Activated T-cell treated with anti-CD3 and anti-CD28 coated beads, Interleukin-2, amount 50 U/mL, for 72 hours (primary cell): ENCODE measurements at regions not wholly inside any gene's neighbourhood (a gene's known extent, or its start where the extent isn't known, plus 50 kb on each side); places are given as distances from the start of the nearest gene placed in this dataset.

Experiments
- ATAC-seq, 2 donors: fragments of 150-1000 bp; cut with Tn5 transposase; replicated peaks in 1 of 2; 2 replicates each; pipeline ENCODE4 v1.10.0; 2021; ENCODE audit warnings: moderate library complexity in 2 of 2, mild to moderate bottlenecking in 1 of 2
- DNase-seq, 2 donors: peaks; one replicate each; pipeline ENCODE4 v3.0.0; 2021 to 2022; ENCODE audit warnings: mixed read lengths in 1 of 2
- H3K27ac Mint-ChIP-seq: one replicate; pipeline ENCODE4 v1.8.0; 2022; ENCODE audit warnings: mild to moderate bottlenecking, moderate library complexity, mixed read lengths
- H3K27me3 Mint-ChIP-seq: one replicate; pipeline ENCODE4 v1.8.0; 2022; ENCODE audit warnings: low read depth, mixed read lengths
- H3K36me3 Mint-ChIP-seq, 2 donors: one replicate each; pipeline ENCODE4 v1.8.0; 2022; ENCODE audit warnings: mixed read lengths in 2 of 2, mild to moderate bottlenecking in 1 of 2; ENCODE audit not compliant: insufficient read depth in 2 of 2
- H3K4me1 Mint-ChIP-seq: one replicate; pipeline ENCODE4 v1.8.0; 2022; ENCODE audit warnings: low read depth, mixed read lengths
- H3K4me3 Mint-ChIP-seq, 2 donors: one replicate each; pipeline ENCODE4 v1.8.0; 2022; ENCODE audit warnings: mild to moderate bottlenecking in 2 of 2, mixed read lengths in 2 of 2, moderate library complexity in 2 of 2
- H3K9me3 Mint-ChIP-seq, 2 donors: one replicate each; pipeline ENCODE4 v1.8.0; 2022; ENCODE audit warnings: mixed read lengths in 2 of 2

DNA sequence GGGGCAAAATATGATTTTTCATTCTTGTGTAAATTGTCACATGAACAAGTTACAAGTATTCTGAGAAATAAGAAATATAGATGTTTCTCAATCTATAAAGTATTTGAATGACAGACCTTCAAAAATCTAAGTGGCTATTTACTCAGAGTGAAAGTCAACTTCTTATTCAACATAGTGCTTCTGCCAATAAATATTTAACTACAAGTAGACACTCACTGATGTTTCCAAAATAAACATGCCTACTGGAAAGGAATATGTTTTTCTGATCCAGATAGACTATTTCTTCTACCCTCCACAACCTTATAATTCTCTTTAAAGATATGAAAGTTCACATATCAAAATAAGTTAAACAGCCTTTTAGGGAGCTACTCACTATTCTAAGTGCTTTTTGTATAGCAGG is 296.3 kb downstream of the DSC3 start:
- no peak for DNase-seq
- Mint-ChIP-seq H3K4me1 (no peaks in the 10 kb centered on the region), H3K9me3 (peaks cover 7 to 8% of the 10 kb centered on the region in 2 donors), H3K27me3 (no peaks in the 10 kb centered on the region), H3K4me3 (no peak overlapping the region), H3K27ac (no peak overlapping the region), H3K36me3 (no peaks in the 10 kb centered on the region)
- ATAC-seq = no peak

DNA sequence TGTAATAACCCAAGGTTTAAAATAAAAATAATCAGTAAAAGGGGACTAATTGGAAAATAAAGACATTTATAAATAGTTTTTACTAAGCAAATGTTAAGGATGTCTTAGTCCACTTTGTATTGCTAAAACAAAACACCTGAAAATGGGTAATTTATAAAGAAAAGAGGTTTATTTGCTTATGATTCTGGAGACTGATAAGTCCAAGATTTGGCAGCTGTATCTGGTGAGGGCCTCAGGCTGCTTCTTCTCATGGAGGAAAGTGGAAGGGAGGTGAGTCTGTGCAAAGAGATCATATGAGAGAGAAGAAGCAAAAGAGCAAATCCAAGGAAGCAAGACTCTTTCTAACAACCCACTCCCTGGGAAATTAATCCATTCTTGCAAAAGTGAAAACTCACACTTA is 299.5 kb downstream of the DSC3 start:
- ATAC-seq = no peak
- H3K27me3 Mint-ChIP-seq = no peaks in the 10 kb centered on the region
- DNase-seq = no peak

DNA sequence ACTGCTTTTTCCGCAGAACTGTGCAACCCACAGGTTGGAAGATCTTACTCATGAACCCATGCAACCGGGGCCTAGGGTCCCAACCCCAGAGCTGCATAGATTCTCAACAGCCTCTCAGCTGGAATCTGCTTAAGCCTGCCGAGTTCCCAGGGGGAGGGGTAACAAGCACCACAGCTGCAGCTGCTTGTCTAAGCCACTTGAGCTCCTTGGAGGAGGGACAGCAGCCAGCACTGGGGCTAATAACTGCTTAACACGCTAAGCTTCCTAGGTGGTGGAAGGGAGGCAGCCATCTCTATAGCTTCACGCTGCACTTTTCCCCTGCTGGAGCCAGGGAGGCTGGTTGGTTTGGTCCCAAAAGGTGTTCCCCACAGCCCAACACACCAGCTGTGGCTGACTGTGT is 311.6 kb downstream of the DSC3 start:
- ATAC-seq = no peak
- H3K9me3 Mint-ChIP-seq = peaks cover 3 to 21% of the 10 kb centered on the region in 2 donors
- H3K4me3 Mint-ChIP-seq = no peak overlapping the region

More for the DNA sequence above, 299.5 kb downstream of the DSC3 start:
- no peak overlapping the region for H3K4me3 Mint-ChIP-seq
- no peak overlapping the region for H3K27ac Mint-ChIP-seq
- peaks cover 4 to 6% of the 10 kb centered on the region in 2 donors for H3K9me3 Mint-ChIP-seq
- H3K4me1 Mint-ChIP-seq = no peaks in the 10 kb centered on the region
- H3K36me3 Mint-ChIP-seq = no peaks in the 10 kb centered on the region

DNA sequence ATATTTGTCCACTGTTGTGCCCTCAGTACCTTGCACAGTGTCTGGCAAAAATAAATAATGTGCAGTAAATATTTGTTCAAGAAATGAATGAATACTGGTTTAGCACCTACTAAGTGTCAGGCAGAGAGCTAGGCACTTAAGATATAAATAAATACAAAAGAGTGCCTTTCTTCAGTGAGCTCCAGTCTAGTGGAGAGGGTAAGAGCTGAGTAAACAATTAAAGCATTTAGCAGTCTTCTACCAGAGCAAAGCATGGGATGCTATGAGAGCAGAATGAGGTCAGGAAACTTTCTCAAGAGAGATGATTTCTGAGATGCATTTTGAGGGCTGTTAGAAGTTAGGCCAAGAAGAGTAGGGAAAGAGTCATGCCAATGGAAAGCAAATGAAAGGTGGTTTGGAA is 314.7 kb downstream of the DSC3 start:
- Mint-ChIP-seq H3K9me3 (peaks cover 3 to 13% of the 10 kb centered on the region in 2 donors), H3K4me3 (no peak overlapping the region), H3K4me1 (no peaks in the 10 kb centered on the region), H3K27me3 (no peaks in the 10 kb centered on the region), H3K27ac (no peak overlapping the region), H3K36me3 (peaks cover 0 to 2% of the 10 kb centered on the region in 2 donors)
- DNase-seq = no peak
- ATAC-seq = no peak

More for the DNA sequence above, 311.6 kb downstream of the DSC3 start:
- Mint-ChIP-seq H3K27me3 (no peaks in the 10 kb centered on the region), H3K27ac (no peak overlapping the region), H3K36me3 (peaks cover 0 to 2% of the 10 kb centered on the region in 2 donors), H3K4me1 (no peaks in the 10 kb centered on the region)
- DNase-seq = no peak

DNA sequence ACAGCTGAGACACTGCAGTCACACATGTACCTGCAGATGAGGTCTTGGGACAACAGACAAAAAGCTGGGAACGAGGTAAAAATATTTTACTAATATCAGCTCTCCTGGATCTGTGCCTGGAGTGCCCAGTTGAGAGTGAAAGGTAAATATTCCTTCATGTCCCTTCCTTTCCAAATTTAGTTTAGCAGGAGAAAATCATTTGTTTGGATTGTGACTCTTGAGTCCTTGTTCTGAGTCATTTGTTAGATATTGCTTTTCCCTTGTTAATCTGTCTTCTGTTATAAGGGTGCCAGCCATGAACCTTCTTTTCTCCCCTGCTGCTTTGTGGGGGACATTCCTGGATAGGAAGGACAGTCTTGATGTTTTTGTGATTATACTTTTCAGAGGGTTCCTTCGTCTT is 329.2 kb downstream of the DSC3 start:
- H3K9me3 Mint-ChIP-seq = peaks cover 6 to 12% of the 10 kb centered on the region in 2 donors

DNA sequence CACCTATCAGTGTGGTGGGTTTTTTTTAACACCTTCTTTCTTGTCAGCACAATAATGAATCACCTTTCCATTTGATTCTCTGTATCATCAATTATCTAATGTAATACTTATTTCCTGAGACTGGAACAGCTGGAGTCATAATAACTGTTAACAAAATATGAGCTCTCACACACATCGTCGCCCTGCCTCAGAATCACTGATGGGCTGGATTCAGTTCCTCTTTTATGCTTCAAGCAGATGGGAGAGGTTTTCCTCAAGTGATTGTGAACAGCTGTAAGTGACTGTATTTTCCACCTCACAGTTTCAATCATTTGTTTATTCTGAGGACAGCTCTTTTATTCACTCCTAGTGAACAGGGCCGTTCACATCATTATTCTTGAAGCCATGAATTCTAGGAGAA is 330.2 kb downstream of the DSC3 start:
- Mint-ChIP-seq H3K4me1 (no peaks in the 10 kb centered on the region), H3K9me3 (peaks cover 2 to 11% of the 10 kb centered on the region in 2 donors), H3K4me3 (no peak overlapping the region), H3K27me3 (no peaks in the 10 kb centered on the region), H3K36me3 (no peaks in the 10 kb centered on the region), H3K27ac (no peak overlapping the region)
- no peak for ATAC-seq
- DNase-seq = no peak

More for the DNA sequence above, 329.2 kb downstream of the DSC3 start:
- no peak overlapping the region for H3K4me3 Mint-ChIP-seq
- no peaks in the 10 kb centered on the region for H3K36me3 Mint-ChIP-seq
- no peak overlapping the region for H3K27ac Mint-ChIP-seq
- DNase-seq = no peak
- H3K27me3 Mint-ChIP-seq = no peaks in the 10 kb centered on the region
- H3K4me1 Mint-ChIP-seq = no peaks in the 10 kb centered on the region
- no peak for ATAC-seq

DNA sequence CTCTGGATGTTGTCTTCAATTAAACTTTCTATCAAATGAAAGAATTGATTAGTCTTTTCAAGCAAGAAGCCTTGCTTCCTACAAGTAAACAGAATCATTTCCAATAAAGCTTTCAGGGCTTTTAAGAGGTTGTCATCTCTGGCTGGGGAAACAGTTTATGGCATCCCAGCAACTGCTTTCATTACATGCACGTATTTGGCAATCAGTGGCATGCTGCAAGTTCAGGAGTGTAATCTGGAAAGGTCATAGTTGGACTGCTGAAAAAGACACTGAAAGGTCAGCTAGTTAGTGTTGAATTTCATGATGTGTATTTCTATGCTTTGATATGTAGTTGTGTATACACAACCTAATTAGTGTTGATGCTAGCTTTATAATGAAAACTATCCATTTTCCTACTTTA is 332.9 kb downstream of the DSC3 start:
- peaks cover 3 to 11% of the 10 kb centered on the region in 2 donors for H3K9me3 Mint-ChIP-seq
- ATAC-seq (no peak), DNase-seq (no peak)
- no peaks in the 10 kb centered on the region for H3K4me1 Mint-ChIP-seq
- H3K27ac Mint-ChIP-seq = no peak overlapping the region
- no peaks in the 10 kb centered on the region for H3K27me3 Mint-ChIP-seq
- H3K36me3 Mint-ChIP-seq = no peaks in the 10 kb centered on the region
- no peak overlapping the region for H3K4me3 Mint-ChIP-seq

DNA sequence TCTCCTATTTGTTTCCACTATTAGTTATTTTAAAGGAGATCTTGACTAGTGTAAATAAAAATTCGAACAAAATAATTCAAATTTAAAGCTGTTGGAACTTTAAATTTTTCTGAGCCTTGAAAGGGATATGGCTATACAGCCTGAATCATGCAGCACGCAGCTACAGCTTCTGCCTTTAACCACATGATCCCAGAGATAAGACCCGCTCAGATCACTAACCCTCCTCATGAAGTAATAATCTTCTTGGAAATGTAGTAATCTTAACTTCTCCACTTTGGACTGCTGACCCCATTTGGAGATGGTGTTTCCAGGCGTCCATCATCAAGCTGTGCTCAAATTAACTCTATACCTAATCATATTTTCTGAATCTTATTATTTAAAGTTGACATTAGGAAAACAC is 336.6 kb downstream of the DSC3 start:
- no peak for DNase-seq
- Mint-ChIP-seq H3K9me3 (peaks cover 6 to 8% of the 10 kb centered on the region in 2 donors), H3K27me3 (no peaks in the 10 kb centered on the region), H3K4me1 (no peaks in the 10 kb centered on the region), H3K27ac (no peak overlapping the region), H3K36me3 (no peaks in the 10 kb centered on the region), H3K4me3 (no peak overlapping the region)
- ATAC-seq = no peak

DNA sequence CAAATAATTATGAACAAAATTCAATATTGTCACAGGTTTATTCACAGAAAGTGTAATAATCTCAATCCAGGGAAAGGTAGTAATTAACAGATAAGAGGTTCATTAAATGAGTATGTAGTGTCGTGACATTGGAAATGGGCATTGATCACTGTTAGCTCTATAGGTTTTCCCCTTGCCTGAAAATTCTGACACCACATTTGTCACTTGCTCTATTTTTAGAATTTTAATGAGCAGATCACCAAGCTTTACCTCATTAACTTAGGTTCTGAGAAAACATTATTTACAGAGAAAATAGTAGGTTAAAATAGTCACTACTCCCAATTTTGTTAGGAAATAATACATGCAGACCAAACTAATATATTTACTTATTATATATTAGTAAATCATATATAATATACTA is 344.0 kb downstream of the DSC3 start:
- no peaks in the 10 kb centered on the region for H3K36me3 Mint-ChIP-seq
- peaks cover 5 to 9% of the 10 kb centered on the region in 2 donors for H3K9me3 Mint-ChIP-seq
- H3K27me3 Mint-ChIP-seq = no peaks in the 10 kb centered on the region
- no peak overlapping the region for H3K27ac Mint-ChIP-seq
- no peak overlapping the region for H3K4me3 Mint-ChIP-seq
- no peaks in the 10 kb centered on the region for H3K4me1 Mint-ChIP-seq
- DNase-seq (no peak), ATAC-seq (no peak)

DNA sequence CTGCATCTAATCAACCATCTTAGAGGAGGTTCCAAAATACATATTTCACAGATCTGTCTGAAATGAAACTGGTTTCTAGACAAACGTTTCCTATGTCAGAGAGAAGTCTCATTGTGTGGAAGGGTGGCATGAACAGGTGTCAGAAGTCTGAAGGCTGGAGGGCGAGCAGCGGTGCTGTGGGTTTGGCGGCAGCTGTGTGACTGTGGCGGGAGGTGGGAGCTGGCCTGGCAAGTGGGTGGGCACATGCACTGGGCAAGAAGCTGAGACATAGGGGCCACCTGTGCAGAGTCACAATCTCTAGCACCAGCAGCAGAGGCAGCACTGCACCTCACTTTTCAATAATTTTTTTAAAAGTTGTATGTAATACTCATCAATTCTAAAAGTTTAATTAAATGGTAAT is 346.3 kb downstream of the DSC3 start:
- Mint-ChIP-seq H3K27me3 (no peaks in the 10 kb centered on the region), H3K9me3 (peaks cover 5 to 6% of the 10 kb centered on the region in 2 donors), H3K4me1 (no peaks in the 10 kb centered on the region), H3K27ac (no peak overlapping the region), H3K36me3 (no peaks in the 10 kb centered on the region), H3K4me3 (no peak overlapping the region)
- ATAC-seq (no peak), DNase-seq (no peak)

DNA sequence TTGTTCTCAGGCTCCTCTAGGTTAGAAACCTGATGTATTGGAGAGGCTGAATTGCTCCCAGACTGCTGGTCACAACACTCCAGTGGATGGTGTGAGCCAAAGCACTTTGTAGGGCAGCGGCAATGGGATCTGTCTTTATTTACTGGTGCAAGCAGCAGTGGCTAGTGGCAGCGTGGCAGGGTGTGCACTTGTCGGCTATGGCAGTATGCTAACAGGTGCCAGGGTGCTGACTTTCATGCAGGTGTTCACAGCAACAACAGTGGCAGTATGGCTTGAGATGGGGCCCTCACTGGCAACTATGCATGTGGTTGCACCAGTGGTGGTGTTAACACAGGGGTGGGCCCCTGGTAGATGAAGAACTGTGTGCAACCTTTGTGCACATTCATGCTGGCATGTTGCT is 347.8 kb downstream of the DSC3 start:
- Mint-ChIP-seq H3K4me3 (no peak overlapping the region), H3K36me3 (no peaks in the 10 kb centered on the region), H3K27ac (no peak overlapping the region), H3K9me3 (peaks cover 4 to 5% of the 10 kb centered on the region in 2 donors), H3K27me3 (no peaks in the 10 kb centered on the region), H3K4me1 (no peaks in the 10 kb centered on the region)
- ATAC-seq (no peak), DNase-seq (no peak)

DNA sequence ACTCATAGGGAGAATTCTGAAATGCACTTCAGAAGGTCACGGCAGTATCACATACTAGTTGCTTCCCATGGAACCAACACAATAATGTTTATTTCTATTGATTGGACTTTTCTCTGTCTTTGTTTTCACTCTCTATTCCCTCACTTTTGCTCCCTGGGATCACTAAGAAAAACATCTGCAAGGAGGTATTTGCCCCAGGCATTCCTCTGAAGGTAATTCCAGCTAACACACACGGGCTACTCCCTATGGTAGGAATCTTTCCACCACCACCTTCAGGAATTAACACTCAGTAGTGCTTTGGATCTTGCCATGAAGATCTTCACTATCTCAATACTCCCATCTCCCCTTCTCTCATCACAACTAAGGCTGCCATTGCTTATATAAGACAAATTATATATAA is 353.3 kb downstream of the DSC3 start:
- no peak for DNase-seq
- no peak overlapping the region for H3K4me3 Mint-ChIP-seq
- no peaks in the 10 kb centered on the region for H3K27me3 Mint-ChIP-seq

DNA sequence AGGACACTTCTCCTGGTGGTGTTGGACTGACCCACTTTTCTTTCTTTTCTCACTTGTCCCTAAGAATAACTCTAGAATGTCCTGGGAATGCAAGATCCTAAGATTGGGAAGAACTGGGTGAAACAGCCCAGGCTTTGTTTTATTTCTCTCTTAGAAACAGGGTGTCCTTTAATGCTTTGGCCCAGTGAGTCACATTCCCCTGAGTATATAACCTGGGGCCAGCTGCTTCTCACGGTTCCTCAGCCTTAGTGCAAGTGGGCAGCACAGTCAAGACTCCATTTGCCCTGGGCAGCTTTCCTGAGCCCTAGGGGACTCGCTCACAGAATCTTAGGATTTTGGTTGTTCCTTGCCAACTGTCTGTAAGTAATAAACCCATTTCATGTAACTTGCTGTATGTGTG is 355.0 kb downstream of the DSC3 start:
- Mint-ChIP-seq H3K36me3 (no peaks in the 10 kb centered on the region), H3K4me1 (no peaks in the 10 kb centered on the region), H3K27ac (no peak overlapping the region), H3K27me3 (no peaks in the 10 kb centered on the region), H3K9me3 (peaks cover 0 to 11% of the 10 kb centered on the region in 2 donors), H3K4me3 (no peak overlapping the region)
- DNase-seq (no peak), ATAC-seq (no peak)

More for the DNA sequence above, 353.3 kb downstream of the DSC3 start:
- H3K4me1 Mint-ChIP-seq = no peaks in the 10 kb centered on the region
- no peak overlapping the region for H3K27ac Mint-ChIP-seq
- peaks cover 0 to 11% of the 10 kb centered on the region in 2 donors for H3K9me3 Mint-ChIP-seq
- H3K36me3 Mint-ChIP-seq = no peaks in the 10 kb centered on the region
- ATAC-seq = no peak

DNA sequence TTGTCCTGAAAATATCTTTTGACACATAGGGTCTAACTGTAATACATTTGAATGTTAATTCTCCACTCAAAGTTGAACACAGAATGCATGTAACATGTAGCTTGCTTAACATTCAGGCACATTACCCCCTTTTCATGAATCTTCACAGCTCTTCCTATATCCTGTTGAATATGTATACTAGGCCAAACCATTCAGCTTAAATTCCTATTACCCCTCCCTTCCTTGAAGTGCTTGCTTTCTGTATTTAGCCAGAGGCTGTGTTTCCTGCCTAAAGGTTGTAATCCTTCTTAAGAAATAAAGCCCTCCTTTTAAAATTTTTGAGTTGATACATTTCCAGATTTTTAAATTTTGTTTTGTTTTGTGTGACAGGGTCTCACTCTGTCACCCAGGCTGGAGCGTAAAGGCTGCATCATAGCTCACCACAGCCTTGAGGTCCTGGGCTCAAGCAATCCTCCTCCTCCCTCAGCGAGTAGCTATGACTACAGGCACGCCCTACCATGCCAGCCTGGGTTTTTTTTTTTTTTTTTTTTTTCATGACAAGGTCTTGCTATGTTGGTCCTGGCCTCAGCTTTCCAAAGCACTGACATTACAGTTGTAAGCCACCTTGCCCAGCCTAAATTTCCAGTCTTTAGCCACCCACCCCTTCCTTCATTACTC is 357.6 kb downstream of the DSC3 start:
- H3K4me3 Mint-ChIP-seq = no peak overlapping the region
- peaks cover 0 to 13% of the 10 kb centered on the region in 2 donors for H3K9me3 Mint-ChIP-seq
- H3K27me3 Mint-ChIP-seq = no peaks in the 10 kb centered on the region
- no peaks in the 10 kb centered on the region for H3K4me1 Mint-ChIP-seq
- no peak overlapping the region for H3K27ac Mint-ChIP-seq
- ATAC-seq (no peak), DNase-seq (no peak)
- no peaks in the 10 kb centered on the region for H3K36me3 Mint-ChIP-seq
